NCI-H748 (cell line): ENCODE measurements at regions not wholly inside any gene's neighbourhood (a gene's known extent, or its start where the extent isn't known, plus 50 kb on each side); places are given as distances from the start of the nearest gene placed in this dataset.
"Not testable (repeated sequence)": the region's sequence is repeated elsewhere in the genome, so short reads cannot be mapped to it uniquely, and the experiment has no call there.

Source experiments
- DNase-seq: peaks from one replicate; lab custom pipeline; 2025; ENCODE audit not compliant: unreplicated experiment; lab: John Stamatoyannopoulos, UW

- no peak for DNase-seq
These were observed 432.5 kb downstream of the LRRC70 start for GRCh38 chr5:63011158-63011557.

GRCh38 chr5:63008195-63008594, 429.6 kb downstream of the LRRC70 start:
- DNase-seq = no peak

GRCh38 chr5:62994842-62995241, 416.2 kb downstream of the LRRC70 start:
- DNase-seq = not testable (repeated sequence)

- no peak for DNase-seq
These were observed 407.1 kb downstream of the LRRC70 start for GRCh38 chr5:62985749-62986148.

GRCh38 chr5:62982348-62982747, 403.7 kb downstream of the LRRC70 start:
- no peak for DNase-seq

- no peak for DNase-seq
These were observed 402.3 kb downstream of the LRRC70 start for GRCh38 chr5:62980884-62981283.

GRCh38 chr5:62979472-62979871, 400.9 kb downstream of the LRRC70 start:
- no peak for DNase-seq

GRCh38 chr5:62977661-62978060, 399.0 kb downstream of the LRRC70 start:
- peak; percentile 7 for DNase-seq

GRCh38 chr5:62974623-62975022, 396.0 kb downstream of the LRRC70 start:
- DNase-seq = no peak

GRCh38 chr5:62969409-62970120, 390.9 kb downstream of the LRRC70 start:
- DNase-seq = no peak

- no peak for DNase-seq
These were observed 385.8 kb downstream of the LRRC70 start for GRCh38 chr5:62964428-62964827.

- DNase-seq = no peak
These were observed 382.2 kb downstream of the LRRC70 start for GRCh38 chr5:62960781-62961180.

GRCh38 chr5:62956597-62956996, 378.0 kb downstream of the LRRC70 start:
- DNase-seq = no peak

- no peak for DNase-seq
These were observed 376.0 kb downstream of the LRRC70 start for GRCh38 chr5:62954578-62954977.

GRCh38 chr5:62948301-62948700, 369.7 kb downstream of the LRRC70 start:
- no peak for DNase-seq

- no peak for DNase-seq
These were observed 363.8 kb downstream of the LRRC70 start for GRCh38 chr5:62942384-62942783.

- DNase-seq = no peak
These were observed 360.3 kb downstream of the LRRC70 start for GRCh38 chr5:62938927-62939326.

GRCh38 chr5:62937661-62938558, 359.3 kb downstream of the LRRC70 start:
- no peak for DNase-seq

GRCh38 chr5:62935660-62936059, 357.0 kb downstream of the LRRC70 start:
- no peak for DNase-seq

- DNase-seq = no peak
These were observed 355.7 kb downstream of the LRRC70 start for GRCh38 chr5:62934319-62934718.

GRCh38 chr5:62933261-62933660, 354.6 kb downstream of the LRRC70 start:
- no peak for DNase-seq
